ENCODE measurements at regions not wholly inside any gene's neighbourhood (a gene's known extent, or its start where the extent isn't known, plus 50 kb on each side); places are given as distances from the start of the nearest gene placed in this dataset.

DNA sequence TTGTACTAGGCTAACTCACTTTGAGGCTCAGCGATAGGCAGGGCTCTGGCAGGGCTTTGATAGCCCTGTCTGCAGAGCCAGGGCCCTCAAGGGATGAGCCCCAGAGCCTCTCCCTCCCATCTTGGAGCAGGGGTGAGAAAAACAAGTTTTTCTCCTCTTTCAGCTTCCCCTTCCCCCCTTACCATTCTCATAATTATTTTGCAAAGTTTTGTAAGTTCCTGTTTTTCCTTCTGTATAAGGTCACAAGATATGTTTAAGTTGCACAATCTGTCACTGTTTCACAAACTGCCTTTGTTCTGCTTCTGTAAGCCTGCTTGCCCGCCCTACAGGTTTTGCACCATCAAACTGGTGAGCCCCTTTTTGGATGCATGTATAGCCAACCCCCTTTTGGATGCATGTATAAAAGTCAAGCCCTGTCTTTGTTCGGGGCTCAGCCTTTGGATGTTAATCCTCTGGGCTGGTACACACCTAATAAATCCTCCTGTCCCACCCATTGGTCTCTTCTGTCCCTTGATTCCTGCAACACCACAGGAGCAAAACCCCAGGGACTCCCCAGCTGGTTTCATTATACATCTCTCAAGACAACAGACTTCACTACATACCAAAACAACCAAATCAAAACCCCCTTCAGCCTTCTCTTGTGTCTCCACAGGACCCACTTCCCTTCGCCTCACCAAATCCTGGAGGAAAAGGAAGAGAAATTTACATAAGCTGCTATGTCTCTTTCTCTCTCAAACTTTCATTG, 52.5 kb upstream of the RESF1 start (continued):
- TF ChIP-seq PCBP2 (IDR thresholded peaks at IDR 0.05; ENCODE audit: low read depth, low read length, poor library complexity, severe bottlenecking) (no peak), ID3 (CRISPR knock-in tag; IDR thresholded peaks at IDR 0.05) (no peak), ID3 (tag; IDR thresholded peaks at IDR 0.05) (no peak), CBX1 (IDR thresholded peaks at IDR 0.05; ENCODE audit: low read depth) (peak; percentile 75; the same call in 1 of the 2 replicates), PHF21A (IDR thresholded peaks at IDR 0.05; ENCODE audit: borderline replicate concordance, low read depth) (no peak), CEBPB (tag; IDR thresholded peaks at IDR 0.05) (peak; percentile 79), CBX3 (IDR thresholded peaks at IDR 0.05; ENCODE audit: borderline replicate concordance in 1 of 2, low read length in 2 of 2) (peak; percentile 58 to 95), ZNF699 (CRISPR knock-in tag; IDR thresholded peaks at IDR 0.05; ENCODE audit: insufficient replicate concordance) (no peak), ZNF124 (CRISPR knock-in tag; IDR thresholded peaks at IDR 0.05) (no peak), ZBED1 (IDR thresholded peaks at IDR 0.05) (no peak), ZNF253 (CRISPR knock-in tag; conservative IDR thresholded peaks at IDR 0.05) (no peak), PHB (CRISPR knock-in tag; IDR thresholded peaks at IDR 0.05) (no peak), RHOXF2B (CRISPR knock-in tag; conservative IDR thresholded peaks at IDR 0.05) (no peak), TRIM24 (IDR thresholded peaks at IDR 0.05) (peak; percentile 60 to 82; a peak in 3 of 4 replicates), KDM5B (IDR thresholded peaks at IDR 0.05; ENCODE audit: insufficient replicate concordance, low read depth, low read length) (no peak), MEF2A (IDR thresholded peaks at IDR 0.05; ENCODE audit: control insufficient read depth, low read depth, low read length) (no peak), BRD9 (IDR thresholded peaks at IDR 0.05; ENCODE audit: low read depth, partially characterized antibody) (no peak), ZNF280B (CRISPR knock-in tag; IDR thresholded peaks at IDR 0.05) (0 out of 2 replicates have a peak, but pooled peaks have one; percentile 66)

All from K562 (cell line).